ENCODE measurements at regions not wholly inside any gene's neighbourhood (a gene's known extent, or its start where the extent isn't known, plus 50 kb on each side); places are given as distances from the start of the nearest gene placed in this dataset.

- Histone ChIP-seq H3K4me1 (ENCODE audit: control insufficient read depth, insufficient read depth, low read length) (peaks cover 2% of the 10 kb centered on the region), H3K9ac (ENCODE audit: extremely low read depth, low read length, poor library complexity, severe bottlenecking) (no peak overlapping the region), H3K36me3 (ENCODE audit: control insufficient read depth, insufficient read depth, low read length) (no peaks in the 10 kb centered on the region), H3K9me3 (ENCODE audit: control insufficient read depth, low read length) (peaks cover 17% of the 10 kb centered on the region), H3K4me3 (ENCODE audit: low read length) (no peak overlapping the region), H3K27me3 (ENCODE audit: control insufficient read depth, insufficient read depth, low read length, poor library complexity, severe bottlenecking) (no peaks in the 10 kb centered on the region), H3K27ac (ENCODE audit: low read depth, low read length) (no peak overlapping the region)
- H3K27ac Mint-ChIP-seq = no peak overlapping the region
- no peak for TF ChIP-seq CTCF (conservative IDR thresholded peaks at IDR 0.05)
- DNase-seq = no peak
- H3K4me3 Mint-ChIP-seq = no peak overlapping the region
- H3K9me3 Mint-ChIP-seq = peaks cover 24% of the 10 kb centered on the region
- H3K36me3 Mint-ChIP-seq (ENCODE audit: low read depth) = no peaks in the 10 kb centered on the region
- H3K4me1 Mint-ChIP-seq = peaks cover 8% of the 10 kb centered on the region
- H3K27me3 Mint-ChIP-seq (ENCODE audit: insufficient read depth) = no peaks in the 10 kb centered on the region
These were observed 244.8 kb upstream of the SYNCRIP start for GRCh38 chr6:85887461-85887860.

GRCh38 chr6:85868685-85869084, 226.0 kb upstream of the SYNCRIP start:
- no peak overlapping the region for H3K4me3 ChIP-seq (ENCODE audit: low read length)
- DNase-seq = no peak
- H3K36me3 ChIP-seq (ENCODE audit: control insufficient read depth, insufficient read depth, low read length) = no peaks in the 10 kb centered on the region
- no peaks in the 10 kb centered on the region for H3K27me3 ChIP-seq (ENCODE audit: control insufficient read depth, insufficient read depth, low read length, poor library complexity, severe bottlenecking)
- no peak overlapping the region for H3K27ac ChIP-seq (ENCODE audit: low read depth, low read length)
- no peak for TF ChIP-seq CTCF (conservative IDR thresholded peaks at IDR 0.05)
- Mint-ChIP-seq H3K4me3 (no peak overlapping the region), H3K36me3 (ENCODE audit: low read depth) (no peaks in the 10 kb centered on the region), H3K4me1 (no peaks in the 10 kb centered on the region), H3K27me3 (ENCODE audit: insufficient read depth) (no peaks in the 10 kb centered on the region), H3K9me3 (peaks cover 12% of the 10 kb centered on the region), H3K27ac (no peak overlapping the region)
- H3K9me3 ChIP-seq (ENCODE audit: control insufficient read depth, low read length) = peaks cover 10% of the 10 kb centered on the region
- WGBS, 2 experiments (ENCODE audit: insufficient coverage in 1 of 2, insufficient read length in 1 of 2) = 88% methylated on average over 3 of the region's 5 CpGs; no CpG with 5 or more reads in 1 of the 2 experiments
- H3K9ac ChIP-seq (ENCODE audit: extremely low read depth, low read length, poor library complexity, severe bottlenecking) = no peak overlapping the region
- no peaks in the 10 kb centered on the region for H3K4me1 ChIP-seq (ENCODE audit: control insufficient read depth, insufficient read depth, low read length)

- H3K27ac Mint-ChIP-seq = no peak overlapping the region
- no peak for TF ChIP-seq CTCF (conservative IDR thresholded peaks at IDR 0.05)
These were observed 224.9 kb upstream of the SYNCRIP start for GRCh38 chr6:85867595-85867994.

More at GRCh38 chr6:85867595-85867994, 224.9 kb upstream of the SYNCRIP start:
- Histone ChIP-seq H3K4me3 (ENCODE audit: low read length) (no peak overlapping the region), H3K36me3 (ENCODE audit: control insufficient read depth, insufficient read depth, low read length) (no peaks in the 10 kb centered on the region), H3K27ac (ENCODE audit: low read depth, low read length) (no peak overlapping the region), H3K27me3 (ENCODE audit: control insufficient read depth, insufficient read depth, low read length, poor library complexity, severe bottlenecking) (no peaks in the 10 kb centered on the region), H3K9me3 (ENCODE audit: control insufficient read depth, low read length) (peaks cover 5% of the 10 kb centered on the region), H3K9ac (ENCODE audit: extremely low read depth, low read length, poor library complexity, severe bottlenecking) (no peak overlapping the region), H3K4me1 (ENCODE audit: control insufficient read depth, insufficient read depth, low read length) (no peaks in the 10 kb centered on the region)
- no peak for DNase-seq
- H3K4me1 Mint-ChIP-seq = no peaks in the 10 kb centered on the region
- H3K27me3 Mint-ChIP-seq (ENCODE audit: insufficient read depth) = peaks cover 3% of the 10 kb centered on the region
- H3K4me3 Mint-ChIP-seq = no peak overlapping the region
- H3K36me3 Mint-ChIP-seq (ENCODE audit: low read depth) = no peaks in the 10 kb centered on the region
- peaks cover 10% of the 10 kb centered on the region for H3K9me3 Mint-ChIP-seq

Measured in endodermal cell (in vitro differentiated cells).